Ascending aorta (tissue), 2 donors: ENCODE measurements at regions not wholly inside any gene's neighbourhood (a gene's known extent, or its start where the extent isn't known, plus 50 kb on each side); places are given as distances from the start of the nearest gene placed in this dataset.

ENCODE experiments used
- DNase-seq, 2 donors: peaks; one replicate each; pipeline ENCODE4 v3.0.0-alpha.2; 2019; ENCODE audit warnings: low spot score in 2 of 2
- H3K27ac ChIP-seq, 2 donors: fragments of 200-600 bp; sonication (generic); one replicate each; pipeline ENCODE4 v1.5.1; 2016 to 2017; ENCODE audit warnings: mild to moderate bottlenecking in 1 of 2
- H3K27me3 ChIP-seq: fragments of 200-600 bp; sonication (generic); one replicate; pipeline ENCODE4 v1.5.1; 2017
- H3K36me3 ChIP-seq, 2 donors: fragments of 200-600 bp; sonication (generic); one replicate each; pipeline ENCODE4 v1.5.1; 2016
- H3K4me1 ChIP-seq, 2 donors: fragments of 200-600 bp; sonication (generic); one replicate each; pipeline ENCODE4 v1.5.1; 2016 to 2017; ENCODE audit warnings: mild to moderate bottlenecking in 1 of 2
- H3K4me3 ChIP-seq, 2 donors: fragments of 200-600 bp; sonication (generic); one replicate each; pipeline ENCODE4 v1.5.1; 2016 to 2017; ENCODE audit warnings: mild to moderate bottlenecking in 1 of 2
- H3K9me3 ChIP-seq, 2 donors: fragments of 200-600 bp; sonication (generic); one replicate each; pipeline ENCODE4 v1.5.1; 2016
- CTCF ChIP-seq, 3 experiments: fragments of 200-600 bp in 2 of 3; fragments of 450-650 bp in 1 of 3; sonication (generic) in 2 of 3; IDR thresholded peaks; one replicate each; pipeline ENCODE4 v1.5.1; 2016 to 2019; ENCODE audit warnings: antibody characterized with exemption in 3 of 3, mild to moderate bottlenecking in 1 of 3, moderate library complexity in 1 of 3
- intact Hi-C: fragments of 100-400 bp; cut with DNase I; formaldehyde crosslinking; loops from one replicate; pipeline ENCODE4 v1.15.1; 2023

- H3K36me3 ChIP-seq: no peaks in the 10 kb centered on the region
- no peak overlapping the region for H3K27ac ChIP-seq
- H3K9me3 ChIP-seq: no peaks in the 10 kb centered on the region
- DNase-seq: no peak
- H3K27me3 ChIP-seq: no peaks in the 10 kb centered on the region
- intact Hi-C loops: no loop called here
- TF ChIP-seq CTCF (IDR thresholded peaks at IDR 0.05): no peak
- H3K4me1 ChIP-seq: no peaks in the 10 kb centered on the region
- H3K4me3 ChIP-seq: no peak overlapping the region
These were observed 382.6 kb upstream of the JAG1 start for GRCh38 chr20:11056414-11056813.

- no peak for TF ChIP-seq CTCF (IDR thresholded peaks at IDR 0.05)
- H3K4me1 ChIP-seq: no peaks in the 10 kb centered on the region
- intact Hi-C loops: no loop called here
- no peaks in the 10 kb centered on the region for H3K27me3 ChIP-seq
- no peaks in the 10 kb centered on the region for H3K9me3 ChIP-seq
- no peak overlapping the region for H3K4me3 ChIP-seq
- H3K36me3 ChIP-seq: no peaks in the 10 kb centered on the region
- H3K27ac ChIP-seq: no peak overlapping the region
- DNase-seq: no peak
These were observed 383.8 kb upstream of the JAG1 start for GRCh38 chr20:11057624-11058023.

DNA sequence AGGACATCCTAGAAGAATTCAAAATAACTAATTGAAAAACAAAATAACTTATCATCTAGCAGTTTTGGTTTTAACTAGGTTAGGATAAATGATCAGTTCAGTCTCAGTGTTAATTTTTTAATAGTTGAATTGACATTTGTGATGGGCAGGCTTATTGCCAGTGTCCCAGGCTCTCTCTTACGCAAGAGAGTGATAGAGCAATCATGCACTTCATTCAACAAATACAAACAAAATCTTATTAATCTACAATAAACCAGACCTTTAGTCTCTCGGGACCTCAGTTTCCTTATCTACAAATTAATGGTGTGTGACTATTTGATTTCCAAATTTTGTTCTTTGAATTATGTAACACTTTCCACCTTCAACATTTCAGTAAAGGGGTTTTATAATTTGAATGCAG is 385.9 kb upstream of the JAG1 start:
- no peak overlapping the region for H3K27ac ChIP-seq
- no peaks in the 10 kb centered on the region for H3K9me3 ChIP-seq
- intact Hi-C loops: no loop called here
- no peaks in the 10 kb centered on the region for H3K4me1 ChIP-seq
- TF ChIP-seq CTCF (IDR thresholded peaks at IDR 0.05): no peak
- no peak for DNase-seq
- no peaks in the 10 kb centered on the region for H3K36me3 ChIP-seq
- H3K4me3 ChIP-seq: no peak overlapping the region
- no peaks in the 10 kb centered on the region for H3K27me3 ChIP-seq

- H3K27ac ChIP-seq: no peak overlapping the region
- H3K36me3 ChIP-seq: no peaks in the 10 kb centered on the region
- no peak overlapping the region for H3K4me3 ChIP-seq
- intact Hi-C loops: no loop called here
- DNase-seq: no peak
- no peaks in the 10 kb centered on the region for H3K27me3 ChIP-seq
- no peaks in the 10 kb centered on the region for H3K9me3 ChIP-seq
- no peak for TF ChIP-seq CTCF (IDR thresholded peaks at IDR 0.05)
- no peaks in the 10 kb centered on the region for H3K4me1 ChIP-seq
These were observed 386.8 kb upstream of the JAG1 start for GRCh38 chr20:11060423-11061185.

DNA sequence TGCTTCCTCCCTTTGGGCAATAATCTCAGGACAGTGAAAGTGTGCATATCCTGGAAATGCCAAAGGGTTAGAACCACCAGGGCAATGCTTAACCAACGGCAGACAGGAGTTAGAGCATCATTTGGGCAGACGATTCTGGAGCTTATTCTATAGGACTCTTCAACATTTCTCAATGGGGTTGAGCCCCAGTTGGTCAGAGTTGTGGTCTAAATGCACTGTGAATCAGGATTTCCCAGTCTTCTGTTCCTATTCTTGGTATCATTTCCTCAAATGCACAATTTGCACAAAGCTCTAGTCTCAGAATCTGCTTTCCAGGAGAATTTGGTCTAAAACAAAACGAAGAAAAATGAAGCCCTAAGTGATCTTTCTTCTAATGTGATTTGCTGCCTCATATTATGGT is 389.6 kb upstream of the JAG1 start:
- no peaks in the 10 kb centered on the region for H3K4me1 ChIP-seq

More for the DNA sequence above, 389.6 kb upstream of the JAG1 start:
- H3K9me3 ChIP-seq: no peaks in the 10 kb centered on the region
- intact Hi-C loops: no loop called here
- H3K27me3 ChIP-seq: no peaks in the 10 kb centered on the region
- no peak for DNase-seq
- H3K27ac ChIP-seq: no peak overlapping the region
- no peak overlapping the region for H3K4me3 ChIP-seq
- no peaks in the 10 kb centered on the region for H3K36me3 ChIP-seq
- TF ChIP-seq CTCF (IDR thresholded peaks at IDR 0.05): no peak
